Neural cell (in vitro differentiated cells): ENCODE measurements at regions not wholly inside any gene's neighbourhood (a gene's known extent, or its start where the extent isn't known, plus 50 kb on each side); places are given as distances from the start of the nearest gene placed in this dataset.

Experiments
- H2AFZ ChIP-seq: fragments of 200-600, 300-800 bp; sonication (generic), shearing (Covaris generic); 2 replicates; pipeline ENCODE4 v1.6.0; 2014; ENCODE audit warnings: low read depth, mild to moderate bottlenecking, antibody characterized with exemption, low read length, moderate library complexity
- H3F3A ChIP-seq: fragments of 200-600 bp; shearing (Covaris generic); 2 replicates; pipeline ENCODE4 v1.6.1; 2016; ENCODE audit warnings: mild to moderate bottlenecking, moderate library complexity, mixed read lengths, antibody characterized with exemption, low read length; ENCODE audit not compliant: insufficient read depth, poor library complexity, severe bottlenecking
- H3K27ac ChIP-seq: fragments of 200-600, 300-800 bp; sonication (generic), shearing (Covaris generic); 2 replicates; pipeline ENCODE4 v1.5.1; 2014; ENCODE audit warnings: mild to moderate bottlenecking, low read length, moderate library complexity
- H3K27me3 ChIP-seq: fragments of 300-800, 200-600 bp; sonication (generic), shearing (Covaris generic); 2 replicates; pipeline ENCODE4 v1.6.0; 2014; ENCODE audit warnings: mild to moderate bottlenecking, low read depth, low read length, moderate library complexity; ENCODE audit not compliant: insufficient read depth
- H3K36me3 ChIP-seq: fragments of 300-800, 200-600 bp; sonication (generic), shearing (Covaris generic); 2 replicates; pipeline ENCODE4 v1.5.1; 2014; ENCODE audit warnings: mild to moderate bottlenecking, antibody characterized with exemption, low read length, moderate library complexity; ENCODE audit not compliant: insufficient read depth
- H3K4me2 ChIP-seq: fragments of 300-800, 200-600 bp; sonication (generic), shearing (Covaris generic); 2 replicates; pipeline ENCODE4 v1.6.0; 2014; ENCODE audit warnings: mild to moderate bottlenecking, low read length
- H3K4me3 ChIP-seq: fragments of 300-800, 200-600 bp; sonication (generic), shearing (Covaris generic); 2 replicates; pipeline ENCODE4 v1.5.1; 2014; ENCODE audit warnings: mild to moderate bottlenecking, low read length, moderate library complexity
- H3K79me2 ChIP-seq: fragments of 200-600 bp; shearing (Covaris generic); replicated peaks from 2 replicates; pipeline ENCODE4 v1.6.0; 2014; ENCODE audit warnings: mild to moderate bottlenecking, low read length, moderate library complexity; ENCODE audit not compliant: insufficient read depth
- H3K9ac ChIP-seq: fragments of 300-800, 200-600 bp; sonication (generic), shearing (Covaris generic); 2 replicates; pipeline ENCODE4 v1.6.1; 2016; ENCODE audit warnings: mild to moderate bottlenecking, low read length, mixed read lengths
- H3K9me2 ChIP-seq: fragments of 200-600 bp; shearing (Covaris generic); 2 replicates; pipeline ENCODE4 v1.6.1; 2016; ENCODE audit warnings: mild to moderate bottlenecking, low read length, mixed read lengths; ENCODE audit not compliant: insufficient read depth
- H3K9me3 ChIP-seq: fragments of 200-600, 300-800 bp; sonication (generic), shearing (Covaris generic); 2 replicates; pipeline ENCODE4 v1.6.1; 2016; ENCODE audit warnings: mild to moderate bottlenecking, mixed run types, low read length, moderate library complexity, mixed read lengths
- H4K20me1 ChIP-seq: fragments of 200-600 bp; shearing (Covaris generic); 2 replicates; pipeline ENCODE4 v1.6.1; 2016; ENCODE audit warnings: mild to moderate bottlenecking, mixed run types; ENCODE audit not compliant: insufficient read depth
- EP300 ChIP-seq: fragments of 450-650 bp; conservative IDR thresholded peaks from 2 replicates; pipeline ENCODE4 v1.6.1; 2014; ENCODE audit warnings: antibody characterized with exemption, mild to moderate bottlenecking, moderate library complexity; ENCODE audit not compliant: poor library complexity, severe bottlenecking
- EZH2 ChIP-seq: fragments of 200-600, 300-800 bp; shearing (Covaris generic), sonication (generic); IDR thresholded peaks from 2 replicates; pipeline ENCODE4 v1.6.1; 2014; ENCODE audit warnings: antibody characterized with exemption, low read length, borderline replicate concordance, mild to moderate bottlenecking; ENCODE audit not compliant: insufficient read depth, poor library complexity, severe bottlenecking
- MXI1 ChIP-seq: fragments of 450-650 bp; conservative IDR thresholded peaks from 2 replicates; pipeline ENCODE4 v1.6.1; 2014; ENCODE audit warnings: antibody characterized with exemption, mild to moderate bottlenecking; ENCODE audit not compliant: poor library complexity, severe bottlenecking
- POLR2AphosphoS5 ChIP-seq: IDR thresholded peaks from 2 replicates; pipeline ENCODE4 v1.6.1; 2012
- RAD21 ChIP-seq: fragments of 450-650 bp; conservative IDR thresholded peaks from 2 replicates; pipeline ENCODE4 v1.6.1; 2014; ENCODE audit warnings: antibody characterized with exemption, mild to moderate bottlenecking, moderate library complexity
- SMC3 ChIP-seq: fragments of 450-650 bp; conservative IDR thresholded peaks from 2 replicates; pipeline ENCODE4 v1.6.1; 2014; ENCODE audit warnings: antibody characterized with exemption, mild to moderate bottlenecking, moderate library complexity; ENCODE audit not compliant: poor library complexity
- TAF1 ChIP-seq: IDR thresholded peaks from 2 replicates; pipeline ENCODE4 v1.6.1; 2012; ENCODE audit warnings: low read depth
- TF ChIP-seq, protein P1 (sequence below): fragments of 450-650 bp; IDR thresholded peaks from 2 replicates; pipeline ENCODE4 v1.5.1; 2014; ENCODE audit warnings: antibody characterized with exemption, mild to moderate bottlenecking, moderate library complexity; ENCODE audit not compliant: poor library complexity, severe bottlenecking
- TF ChIP-seq, protein P2 (sequence below): IDR thresholded peaks from 2 replicates; pipeline ENCODE4 v1.6.1; 2012; ENCODE audit warnings: borderline replicate concordance

GRCh38 chr12:68482014-68482413, 128.7 kb upstream of the RAP1B start:
- Histone ChIP-seq H3K27me3 (no peaks in the 10 kb centered on the region), H2AFZ (no peak overlapping the region), H3K9me2 (no peaks in the 10 kb centered on the region), H3K9me3 (no peaks in the 10 kb centered on the region), H3F3A (no peaks in the 10 kb centered on the region), H3K79me2 (no peaks in the 10 kb centered on the region), H3K4me2 (no peak overlapping the region), H4K20me1 (no peaks in the 10 kb centered on the region), H3K4me3 (no peak overlapping the region), H3K36me3 (no peaks in the 10 kb centered on the region), H3K27ac (no peak overlapping the region), H3K9ac (no peak overlapping the region)
- TF ChIP-seq TAF1, result no peak
- TF ChIP-seq, protein P1, sequence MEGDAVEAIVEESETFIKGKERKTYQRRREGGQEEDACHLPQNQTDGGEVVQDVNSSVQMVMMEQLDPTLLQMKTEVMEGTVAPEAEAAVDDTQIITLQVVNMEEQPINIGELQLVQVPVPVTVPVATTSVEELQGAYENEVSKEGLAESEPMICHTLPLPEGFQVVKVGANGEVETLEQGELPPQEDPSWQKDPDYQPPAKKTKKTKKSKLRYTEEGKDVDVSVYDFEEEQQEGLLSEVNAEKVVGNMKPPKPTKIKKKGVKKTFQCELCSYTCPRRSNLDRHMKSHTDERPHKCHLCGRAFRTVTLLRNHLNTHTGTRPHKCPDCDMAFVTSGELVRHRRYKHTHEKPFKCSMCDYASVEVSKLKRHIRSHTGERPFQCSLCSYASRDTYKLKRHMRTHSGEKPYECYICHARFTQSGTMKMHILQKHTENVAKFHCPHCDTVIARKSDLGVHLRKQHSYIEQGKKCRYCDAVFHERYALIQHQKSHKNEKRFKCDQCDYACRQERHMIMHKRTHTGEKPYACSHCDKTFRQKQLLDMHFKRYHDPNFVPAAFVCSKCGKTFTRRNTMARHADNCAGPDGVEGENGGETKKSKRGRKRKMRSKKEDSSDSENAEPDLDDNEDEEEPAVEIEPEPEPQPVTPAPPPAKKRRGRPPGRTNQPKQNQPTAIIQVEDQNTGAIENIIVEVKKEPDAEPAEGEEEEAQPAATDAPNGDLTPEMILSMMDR, result no peak
- TF ChIP-seq EZH2, result no peak
- no peak for TF ChIP-seq POLR2AphosphoS5
- no peak for TF ChIP-seq RAD21
- no peak for TF ChIP-seq MXI1

- Histone ChIP-seq H4K20me1 (no peaks in the 10 kb centered on the region), H3K4me2 (no peak overlapping the region), H3K79me2 (no peaks in the 10 kb centered on the region), H2AFZ (no peak overlapping the region), H3F3A (no peaks in the 10 kb centered on the region), H3K4me3 (no peak overlapping the region), H3K9me2 (no peaks in the 10 kb centered on the region), H3K9ac (no peak overlapping the region), H3K27ac (no peak overlapping the region), H3K27me3 (no peaks in the 10 kb centered on the region), H3K36me3 (no peaks in the 10 kb centered on the region), H3K9me3 (no peaks in the 10 kb centered on the region)
- TF ChIP-seq EP300 (no peak), RAD21 (no peak), EZH2 (no peak), TAF1 (no peak), POLR2AphosphoS5 (no peak), SMC3 (no peak), MXI1 (no peak)
- TF ChIP-seq, protein P2, sequence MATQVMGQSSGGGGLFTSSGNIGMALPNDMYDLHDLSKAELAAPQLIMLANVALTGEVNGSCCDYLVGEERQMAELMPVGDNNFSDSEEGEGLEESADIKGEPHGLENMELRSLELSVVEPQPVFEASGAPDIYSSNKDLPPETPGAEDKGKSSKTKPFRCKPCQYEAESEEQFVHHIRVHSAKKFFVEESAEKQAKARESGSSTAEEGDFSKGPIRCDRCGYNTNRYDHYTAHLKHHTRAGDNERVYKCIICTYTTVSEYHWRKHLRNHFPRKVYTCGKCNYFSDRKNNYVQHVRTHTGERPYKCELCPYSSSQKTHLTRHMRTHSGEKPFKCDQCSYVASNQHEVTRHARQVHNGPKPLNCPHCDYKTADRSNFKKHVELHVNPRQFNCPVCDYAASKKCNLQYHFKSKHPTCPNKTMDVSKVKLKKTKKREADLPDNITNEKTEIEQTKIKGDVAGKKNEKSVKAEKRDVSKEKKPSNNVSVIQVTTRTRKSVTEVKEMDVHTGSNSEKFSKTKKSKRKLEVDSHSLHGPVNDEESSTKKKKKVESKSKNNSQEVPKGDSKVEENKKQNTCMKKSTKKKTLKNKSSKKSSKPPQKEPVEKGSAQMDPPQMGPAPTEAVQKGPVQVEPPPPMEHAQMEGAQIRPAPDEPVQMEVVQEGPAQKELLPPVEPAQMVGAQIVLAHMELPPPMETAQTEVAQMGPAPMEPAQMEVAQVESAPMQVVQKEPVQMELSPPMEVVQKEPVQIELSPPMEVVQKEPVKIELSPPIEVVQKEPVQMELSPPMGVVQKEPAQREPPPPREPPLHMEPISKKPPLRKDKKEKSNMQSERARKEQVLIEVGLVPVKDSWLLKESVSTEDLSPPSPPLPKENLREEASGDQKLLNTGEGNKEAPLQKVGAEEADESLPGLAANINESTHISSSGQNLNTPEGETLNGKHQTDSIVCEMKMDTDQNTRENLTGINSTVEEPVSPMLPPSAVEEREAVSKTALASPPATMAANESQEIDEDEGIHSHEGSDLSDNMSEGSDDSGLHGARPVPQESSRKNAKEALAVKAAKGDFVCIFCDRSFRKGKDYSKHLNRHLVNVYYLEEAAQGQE, result no peak
- TF ChIP-seq, protein P1, result no peak
Measured at GRCh38 chr12:68482660-68483059, 128.0 kb upstream of the RAP1B start.
